ENCODE measurements at regions not wholly inside any gene's neighbourhood (a gene's known extent, or its start where the extent isn't known, plus 50 kb on each side); places are given as distances from the start of the nearest gene placed in this dataset.

DNA sequence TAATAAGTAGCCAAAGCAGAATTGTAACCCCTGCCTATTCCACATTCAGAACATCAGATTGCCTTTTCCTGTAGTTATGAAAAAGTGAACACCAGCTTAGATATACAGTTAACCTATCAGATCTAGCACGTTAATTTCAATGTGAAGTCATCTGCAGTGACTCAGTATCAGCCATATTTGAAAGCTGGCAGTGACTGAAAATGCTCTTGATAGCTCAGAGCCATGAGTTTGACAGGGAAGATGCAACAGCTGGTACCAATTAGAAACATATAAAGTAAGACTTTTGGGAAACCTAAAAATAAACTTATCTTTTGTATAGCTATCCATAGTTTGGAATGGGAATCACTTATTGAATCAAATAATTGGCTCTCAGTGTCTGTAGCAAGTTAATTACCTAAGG, 284.1 kb upstream of the NPSR1 start:
- H3K27me3 Mint-ChIP-seq (ENCODE audit: insufficient read depth, unreplicated experiment), result no peaks in the 10 kb centered on the region
- Histone ChIP-seq H3K4me1 (no peaks in the 10 kb centered on the region), H3K36me3 (ENCODE audit: control insufficient read depth, insufficient read depth, low read length) (no peaks in the 10 kb centered on the region), H3K27me3 (replicated peaks; ENCODE audit: control insufficient read depth, insufficient read depth, low read length) (no peaks in the 10 kb centered on the region), H3K9me3 (no peaks in the 10 kb centered on the region), H3K4me3 (ENCODE audit: low read depth, low read length) (no peak overlapping the region)
- ChIA-PET CTCF (no interaction called here), POLR2A (no interaction called here)
- TF ChIP-seq, protein P1, sequence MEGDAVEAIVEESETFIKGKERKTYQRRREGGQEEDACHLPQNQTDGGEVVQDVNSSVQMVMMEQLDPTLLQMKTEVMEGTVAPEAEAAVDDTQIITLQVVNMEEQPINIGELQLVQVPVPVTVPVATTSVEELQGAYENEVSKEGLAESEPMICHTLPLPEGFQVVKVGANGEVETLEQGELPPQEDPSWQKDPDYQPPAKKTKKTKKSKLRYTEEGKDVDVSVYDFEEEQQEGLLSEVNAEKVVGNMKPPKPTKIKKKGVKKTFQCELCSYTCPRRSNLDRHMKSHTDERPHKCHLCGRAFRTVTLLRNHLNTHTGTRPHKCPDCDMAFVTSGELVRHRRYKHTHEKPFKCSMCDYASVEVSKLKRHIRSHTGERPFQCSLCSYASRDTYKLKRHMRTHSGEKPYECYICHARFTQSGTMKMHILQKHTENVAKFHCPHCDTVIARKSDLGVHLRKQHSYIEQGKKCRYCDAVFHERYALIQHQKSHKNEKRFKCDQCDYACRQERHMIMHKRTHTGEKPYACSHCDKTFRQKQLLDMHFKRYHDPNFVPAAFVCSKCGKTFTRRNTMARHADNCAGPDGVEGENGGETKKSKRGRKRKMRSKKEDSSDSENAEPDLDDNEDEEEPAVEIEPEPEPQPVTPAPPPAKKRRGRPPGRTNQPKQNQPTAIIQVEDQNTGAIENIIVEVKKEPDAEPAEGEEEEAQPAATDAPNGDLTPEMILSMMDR (IDR thresholded peaks at IDR 0.05; ENCODE audit: insufficient read depth in 1 of 2, low read depth in 1 of 2, low read length in 1 of 2, severe bottlenecking in 1 of 2, unreplicated experiment in 1 of 2), result no peak
- H3K36me3 Mint-ChIP-seq (ENCODE audit: insufficient read depth, unreplicated experiment), result no peaks in the 10 kb centered on the region
- no peak overlapping the region for H3K4me3 Mint-ChIP-seq (ENCODE audit: unreplicated experiment)
- H3K27ac Mint-ChIP-seq (ENCODE audit: unreplicated experiment), result no peak overlapping the region
- no peaks in the 10 kb centered on the region for H3K9me3 Mint-ChIP-seq (ENCODE audit: unreplicated experiment)
- DNase-seq, result no peak
- BruUV-seq (replicated peaks), result no TSS peak
- H3K4me1 Mint-ChIP-seq (ENCODE audit: low read depth, unreplicated experiment), result no peaks in the 10 kb centered on the region
- intact Hi-C loops (cut with micrococcal nuclease; ENCODE audit: unreplicated experiment), result no loop called here

DNA sequence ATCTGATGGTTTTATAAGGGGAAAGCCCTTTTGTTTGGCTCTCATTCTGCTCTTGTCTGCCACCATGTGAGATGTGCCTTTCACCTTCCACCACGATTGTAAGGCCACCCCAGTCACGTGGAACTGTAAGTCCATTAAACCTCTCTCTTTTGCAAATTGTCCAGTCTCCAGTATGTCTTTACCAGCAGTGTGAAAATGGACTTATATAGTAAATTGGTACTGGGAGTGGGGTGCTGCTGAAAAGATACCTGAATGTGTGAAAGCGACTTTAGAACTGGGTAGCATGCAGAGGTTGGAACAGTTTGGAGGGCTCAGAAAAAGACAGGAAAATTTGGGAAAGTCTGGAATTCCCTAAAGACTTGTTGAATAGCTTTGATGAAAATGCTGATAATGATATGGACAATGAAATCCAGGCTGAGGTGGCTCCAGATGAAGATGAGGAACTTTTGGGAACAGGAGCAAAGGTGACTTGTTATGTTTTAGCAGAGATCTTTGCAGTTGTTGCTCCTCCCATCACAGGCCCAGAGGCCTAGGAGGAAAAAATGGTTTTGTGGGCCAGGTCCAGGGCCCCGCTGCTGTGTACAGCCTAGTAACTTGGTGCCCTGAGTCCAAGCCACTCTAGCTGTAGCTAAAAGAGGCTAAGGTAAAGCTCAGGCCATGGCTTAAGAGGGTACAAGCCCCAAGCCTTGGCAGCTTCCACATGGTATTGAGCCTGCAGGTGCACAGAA, 275.7 kb upstream of the NPSR1 start:
- H3K36me3 Mint-ChIP-seq (ENCODE audit: insufficient read depth, unreplicated experiment), result no peaks in the 10 kb centered on the region
- H3K27me3 Mint-ChIP-seq (ENCODE audit: insufficient read depth, unreplicated experiment), result no peaks in the 10 kb centered on the region
- no peak for DNase-seq
- peaks cover 4% of the 10 kb centered on the region; the same call in 1 of the 2 replicates for H3K9me3 ChIP-seq
- no peak overlapping the region for H3K27ac Mint-ChIP-seq (ENCODE audit: unreplicated experiment)
- BruUV-seq (replicated peaks), result no TSS peak
- no peaks in the 10 kb centered on the region for H3K36me3 ChIP-seq (ENCODE audit: control insufficient read depth, insufficient read depth, low read length)
- CTCF ChIA-PET, result no interaction called here
- H3K27me3 ChIP-seq (replicated peaks; ENCODE audit: control insufficient read depth, insufficient read depth, low read length), result no peaks in the 10 kb centered on the region
- H3K4me3 Mint-ChIP-seq (ENCODE audit: unreplicated experiment), result no peak overlapping the region
- H3K4me3 ChIP-seq (ENCODE audit: low read depth, low read length), result no peak overlapping the region
- intact Hi-C loops (cut with micrococcal nuclease; ENCODE audit: unreplicated experiment), result no loop called here
- TF ChIP-seq, protein P1 (IDR thresholded peaks at IDR 0.05; ENCODE audit: insufficient read depth in 1 of 2, low read depth in 1 of 2, low read length in 1 of 2, severe bottlenecking in 1 of 2, unreplicated experiment in 1 of 2), result no peak
- no peaks in the 10 kb centered on the region for H3K4me1 Mint-ChIP-seq (ENCODE audit: low read depth, unreplicated experiment)
- peaks cover 13% of the 10 kb centered on the region for H3K9me3 Mint-ChIP-seq (ENCODE audit: unreplicated experiment)
- POLR2A ChIA-PET, result no interaction called here
- no peaks in the 10 kb centered on the region for H3K4me1 ChIP-seq

DNA sequence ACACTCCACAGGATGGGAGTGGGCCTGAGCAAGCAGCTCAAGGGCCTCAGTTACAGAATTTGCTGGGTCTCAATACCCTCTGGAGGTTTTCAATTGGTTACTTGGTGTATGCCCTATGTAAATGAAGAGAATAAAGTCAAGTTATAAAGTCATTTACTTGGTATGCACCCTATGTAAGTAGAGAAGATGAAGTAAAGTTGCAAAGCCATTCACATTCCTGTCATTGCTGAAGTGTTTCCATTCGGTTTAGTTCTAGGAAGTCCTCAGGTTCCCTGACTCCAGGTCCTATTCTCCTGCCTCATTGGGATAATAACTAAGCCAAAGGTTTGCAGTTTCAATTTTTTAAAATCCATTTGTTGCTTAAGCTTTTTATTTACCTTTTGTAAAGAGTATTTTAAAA, 272.6 kb upstream of the NPSR1 start:
- H3K27me3 Mint-ChIP-seq (ENCODE audit: insufficient read depth, unreplicated experiment), result no peaks in the 10 kb centered on the region
- no peak for DNase-seq
- BruUV-seq (replicated peaks), result no TSS peak
- peaks cover 4% of the 10 kb centered on the region; the same call in 1 of the 2 replicates for H3K9me3 ChIP-seq
- no peak overlapping the region for H3K4me3 ChIP-seq (ENCODE audit: low read depth, low read length)
- H3K4me1 Mint-ChIP-seq (ENCODE audit: low read depth, unreplicated experiment), result no peaks in the 10 kb centered on the region
- no peaks in the 10 kb centered on the region for H3K27me3 ChIP-seq (replicated peaks; ENCODE audit: control insufficient read depth, insufficient read depth, low read length)
- no peaks in the 10 kb centered on the region for H3K4me1 ChIP-seq
- H3K27ac Mint-ChIP-seq (ENCODE audit: unreplicated experiment), result no peak overlapping the region
- TF ChIP-seq, protein P1 (IDR thresholded peaks at IDR 0.05; ENCODE audit: insufficient read depth in 1 of 2, low read depth in 1 of 2, low read length in 1 of 2, severe bottlenecking in 1 of 2, unreplicated experiment in 1 of 2), result no peak
- ChIA-PET POLR2A (no interaction called here), CTCF (no interaction called here)
- no peak overlapping the region for H3K4me3 Mint-ChIP-seq (ENCODE audit: unreplicated experiment)
- no peaks in the 10 kb centered on the region for H3K36me3 Mint-ChIP-seq (ENCODE audit: insufficient read depth, unreplicated experiment)
- intact Hi-C loops (cut with micrococcal nuclease; ENCODE audit: unreplicated experiment), result no loop called here
- H3K9me3 Mint-ChIP-seq (ENCODE audit: unreplicated experiment), result peaks cover 13% of the 10 kb centered on the region
- no peaks in the 10 kb centered on the region for H3K36me3 ChIP-seq (ENCODE audit: control insufficient read depth, insufficient read depth, low read length)
